Esophagus muscularis mucosa (tissue), 3 donors: ENCODE measurements at regions not wholly inside any gene's neighbourhood (a gene's known extent, or its start where the extent isn't known, plus 50 kb on each side); places are given as distances from the start of the nearest gene placed in this dataset.

Experiments used
- POLR2A ChIP-seq: fragments of 450-650 bp; IDR thresholded peaks from one replicate; pipeline ENCODE4 v1.6.1; 2017; ENCODE audit warnings: antibody characterized with exemption, moderate library complexity, mild to moderate bottlenecking, low read depth
- POLR2AphosphoS5 ChIP-seq, 2 donors: sonication (generic); formaldehyde crosslinking; IDR thresholded peaks; one replicate each; pipeline ENCODE4 v1.6.1; 2017; ENCODE audit warnings: antibody characterized with exemption in 2 of 2
- TF ChIP-seq, protein P1 (sequence below), 3 experiments: fragments of 200-600 bp in 2 of 3; fragments of 450-650 bp in 1 of 3; sonication (generic) in 2 of 3; IDR thresholded peaks; one replicate each; pipeline ENCODE4 v1.5.1; 2017 to 2019; ENCODE audit warnings: antibody characterized with exemption in 3 of 3, mild to moderate bottlenecking in 2 of 3, moderate library complexity in 1 of 3

DNA sequence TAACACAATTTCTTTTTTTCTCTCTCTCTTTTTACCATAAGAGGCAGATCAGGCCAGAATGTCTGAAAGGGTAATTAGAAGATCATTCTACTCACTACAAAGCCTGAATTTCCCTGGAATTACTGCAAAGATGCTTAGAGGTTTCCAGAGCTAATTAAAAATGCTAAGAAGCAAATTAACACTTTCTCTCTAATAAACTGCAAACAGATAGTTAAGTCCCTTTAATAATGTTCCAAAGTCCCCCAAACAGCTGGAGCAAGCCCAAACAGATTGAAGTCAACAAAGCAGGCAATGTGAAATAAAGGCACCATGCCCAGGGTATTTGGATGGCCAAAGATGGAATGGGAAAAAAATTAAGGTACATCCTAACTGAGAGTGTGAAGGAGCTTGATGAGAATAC is 208.8 kb upstream of the LRFN5 start:
- TF ChIP-seq, protein P1, sequence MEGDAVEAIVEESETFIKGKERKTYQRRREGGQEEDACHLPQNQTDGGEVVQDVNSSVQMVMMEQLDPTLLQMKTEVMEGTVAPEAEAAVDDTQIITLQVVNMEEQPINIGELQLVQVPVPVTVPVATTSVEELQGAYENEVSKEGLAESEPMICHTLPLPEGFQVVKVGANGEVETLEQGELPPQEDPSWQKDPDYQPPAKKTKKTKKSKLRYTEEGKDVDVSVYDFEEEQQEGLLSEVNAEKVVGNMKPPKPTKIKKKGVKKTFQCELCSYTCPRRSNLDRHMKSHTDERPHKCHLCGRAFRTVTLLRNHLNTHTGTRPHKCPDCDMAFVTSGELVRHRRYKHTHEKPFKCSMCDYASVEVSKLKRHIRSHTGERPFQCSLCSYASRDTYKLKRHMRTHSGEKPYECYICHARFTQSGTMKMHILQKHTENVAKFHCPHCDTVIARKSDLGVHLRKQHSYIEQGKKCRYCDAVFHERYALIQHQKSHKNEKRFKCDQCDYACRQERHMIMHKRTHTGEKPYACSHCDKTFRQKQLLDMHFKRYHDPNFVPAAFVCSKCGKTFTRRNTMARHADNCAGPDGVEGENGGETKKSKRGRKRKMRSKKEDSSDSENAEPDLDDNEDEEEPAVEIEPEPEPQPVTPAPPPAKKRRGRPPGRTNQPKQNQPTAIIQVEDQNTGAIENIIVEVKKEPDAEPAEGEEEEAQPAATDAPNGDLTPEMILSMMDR (IDR thresholded peaks at IDR 0.05): no peak
- TF ChIP-seq POLR2AphosphoS5 (IDR thresholded peaks at IDR 0.05): no peak
- no peak for TF ChIP-seq POLR2A
